A549 (cell line): ENCODE measurements at regions not wholly inside any gene's neighbourhood (a gene's known extent, or its start where the extent isn't known, plus 50 kb on each side); places are given as distances from the start of the nearest gene placed in this dataset.

Source experiments
- ATAC-seq, 2 experiments: fragments of 200-7000 bp in 1 of 2; fragments of >200 bp in 1 of 2; cut with Nextera tagmentation in 1 of 2; cut with Tn5 transposase in 1 of 2; 3 replicates each; pipeline versions ENCODE4 v1.8.0 to v1.9.1; 2018 to 2020; ENCODE audit warnings: mild to moderate bottlenecking in 1 of 2, moderate library complexity in 1 of 2
- CTCF ChIA-PET: fragments of 300-600 bp; sonication (Branson Sonifier 250); formaldehyde crosslinking; extraction: SDS; loops from one replicate; lab custom pipeline; 2021; ENCODE audit warnings: antibody characterized with exemption, inconsistent platforms; lab: Yijun Ruan, JAX
- POLR2A ChIA-PET: fragments of 350-600 bp; formaldehyde crosslinking; extraction: SDS; loops from one replicate; lab custom pipeline; 2021; ENCODE audit warnings: antibody characterized with exemption, inconsistent platforms; lab: Yijun Ruan, JAX
- DNase-seq, 2 experiments: peaks; one replicate each; pipeline versions ENCODE4 v3.0.0 to v3.0.0-alpha.2; 2011 to 2016; ENCODE audit warnings: low read depth in 1 of 2, low spot score in 1 of 2
- FAIRE-seq: peaks from 2 replicates; lab custom pipeline; 2011; peaks lifted over from hg19 to GRCh38; lab: Jason Lieb, UNC
- H3K27ac ChIP-seq, 2 experiments: fragments of >200 bp; sonication (Bioruptor Twin); formaldehyde crosslinking; 3 replicates each; pipeline ENCODE4 v1.5.1; 2016 to 2017
- H3K4me1 ChIP-seq: fragments of >200 bp; sonication (Bioruptor Twin); formaldehyde crosslinking; 3 replicates; pipeline ENCODE4 v1.6.1; 2016
- H3K4me2 ChIP-seq: fragments of >200 bp; sonication (Bioruptor Twin); formaldehyde crosslinking; 3 replicates; pipeline ENCODE4 v1.6.1; 2016
- H3K4me3 ChIP-seq: fragments of >200 bp; sonication (Bioruptor Twin); formaldehyde crosslinking; 3 replicates; pipeline ENCODE4 v1.5.1; 2016
- H3K9me3 ChIP-seq: fragments of >200 bp; sonication (Bioruptor Twin); formaldehyde crosslinking; 3 replicates; pipeline ENCODE4 v1.6.1; 2016
- CBX8 ChIP-seq: fragments of 200-600 bp; sonication (generic); IDR thresholded peaks from 2 replicates; pipeline ENCODE4 v1.6.1; 2016
- CEBPB ChIP-seq, 2 experiments: fragments of >200 bp in 1 of 2; sonication (Bioruptor Twin) in 1 of 2; formaldehyde crosslinking in 1 of 2; IDR thresholded peaks; 2 replicates each; pipeline ENCODE4 v1.6.1; 2012 to 2016
- CHD4 ChIP-seq: fragments of 200-600 bp; sonication (generic); IDR thresholded peaks from 2 replicates; pipeline ENCODE4 v1.6.1; 2016; ENCODE audit warnings: antibody characterized with exemption, mild to moderate bottlenecking, borderline replicate concordance
- CTCF ChIP-seq: fragments of >200 bp; sonication (Bioruptor Twin); formaldehyde crosslinking; IDR thresholded peaks from 3 replicates; pipeline ENCODE4 v1.5.1; 2016
- FOSL2 ChIP-seq, 2 experiments: fragments of 450-650 bp in 1 of 2; fragments of >200 bp in 1 of 2; sonication (Bioruptor Twin) in 1 of 2; formaldehyde crosslinking; IDR thresholded peaks; 2 replicates each; pipeline versions ENCODE4 v1.5.0 to v1.6.1; 2016 to 2020; ENCODE audit warnings: mild to moderate bottlenecking in 1 of 2, moderate library complexity in 1 of 2
- HDAC2 ChIP-seq: fragments of 200-600 bp; sonication (generic); IDR thresholded peaks from 2 replicates; pipeline ENCODE4 v1.6.1; 2016
- KDM1A ChIP-seq: fragments of 200-600 bp; sonication (generic); IDR thresholded peaks from 2 replicates; pipeline ENCODE4 v1.6.1; 2016; ENCODE audit warnings: low read depth, mild to moderate bottlenecking
- KDM5A ChIP-seq: fragments of 200-600 bp; sonication (generic); IDR thresholded peaks from 2 replicates; pipeline ENCODE4 v1.6.1; 2016; ENCODE audit warnings: antibody characterized with exemption, mild to moderate bottlenecking
- MAFK ChIP-seq: fragments of 450-650 bp; IDR thresholded peaks from 2 replicates; pipeline ENCODE4 v1.6.1; 2014; ENCODE audit not compliant: partially characterized antibody
- MAX ChIP-seq: IDR thresholded peaks from 2 replicates; pipeline ENCODE4 v1.6.1; 2012
- NFE2L2 ChIP-seq: fragments of 150-350 bp; conservative IDR thresholded peaks from 2 replicates; pipeline ENCODE4 v1.6.1; 2014; ENCODE audit warnings: low read length
- PBX3 ChIP-seq: IDR thresholded peaks from 2 replicates; pipeline ENCODE4 v1.6.1; 2012
- POLR2A ChIP-seq: IDR thresholded peaks from 2 replicates; pipeline ENCODE4 v1.6.1; 2012; ENCODE audit warnings: mild to moderate bottlenecking, low read length
- POLR2AphosphoS2 ChIP-seq: conservative IDR thresholded peaks from 2 replicates; pipeline ENCODE4 v1.6.1; 2012; ENCODE audit warnings: low read length, improper control_type of control experiment, inconsistent platforms
- RFX5 ChIP-seq: fragments of 450-650 bp; IDR thresholded peaks from 2 replicates; pipeline ENCODE4 v1.7.1; 2014; ENCODE audit warnings: antibody characterized with exemption, mild to moderate bottlenecking, moderate library complexity
- RNF2 ChIP-seq: fragments of 200-600 bp; sonication (generic); IDR thresholded peaks from 2 replicates; pipeline ENCODE4 v1.6.1; 2016; ENCODE audit warnings: low read depth, mild to moderate bottlenecking, antibody characterized with exemption, moderate library complexity, borderline replicate concordance
- TFCP2L1 ChIP-seq: fragments of 250-450 bp; sonication (Bioruptor Pico); IDR thresholded peaks from 2 replicates; pipeline ENCODE4 v1.5.0; 2021; ENCODE audit warnings: mild to moderate bottlenecking
- ZFP36 ChIP-seq: fragments of 450-650 bp; IDR thresholded peaks from 2 replicates; pipeline ENCODE4 v1.6.1; 2014; ENCODE audit warnings: borderline replicate concordance; ENCODE audit not compliant: partially characterized antibody
- ZSCAN20 ChIP-seq: fragments of 250-450 bp; sonication (Bioruptor Pico); IDR thresholded peaks from 2 replicates; pipeline ENCODE4 v1.8.0; 2022; ENCODE audit warnings: mild to moderate bottlenecking, moderate library complexity
- WGBS: methylation state at CpG from one replicate; pipeline ENCODE4 v1.1.6; 2017; ENCODE audit errors: missing lambda C conversion rate; 5-methylcytosine and 5-hydroxymethylcytosine counted together
- TF ChIP-seq, protein P1 (sequence below): fragments of 200-600 bp; sonication (generic); IDR thresholded peaks from 2 replicates; pipeline ENCODE4 v1.6.1; 2016; ENCODE audit warnings: antibody characterized with exemption, mild to moderate bottlenecking, moderate library complexity
- TF ChIP-seq, protein P2 (sequence below): fragments of 250-450 bp; sonication (Bioruptor Pico); IDR thresholded peaks from 2 replicates; pipeline ENCODE4 v1.5.0; 2020; ENCODE audit warnings: low read depth, mild to moderate bottlenecking, moderate library complexity

DNA sequence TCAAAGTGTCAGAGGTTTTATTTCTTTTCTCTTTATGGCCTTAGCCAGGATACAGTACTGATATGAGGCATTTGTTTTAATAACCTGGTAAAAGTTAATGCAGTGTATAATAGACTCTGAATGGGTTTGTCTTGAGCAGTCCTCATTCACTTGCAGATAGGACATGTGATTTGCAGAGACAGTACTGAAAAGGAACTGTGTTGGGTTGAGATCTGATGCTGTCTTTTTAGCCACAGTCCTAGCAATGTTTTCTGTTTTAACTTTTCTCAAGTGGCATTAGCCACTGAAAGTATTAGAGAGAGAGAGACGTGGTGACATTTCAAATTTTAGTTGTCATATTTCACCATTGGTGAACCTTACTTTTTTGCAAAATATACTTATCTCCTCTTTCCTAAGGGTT is 547.2 kb upstream of the MAN1A1 start:
- no peak overlapping the region for H3K4me2 ChIP-seq
- DNase-seq (no peak), ATAC-seq (no peak), FAIRE-seq (no peak)
- TF ChIP-seq CTCF (no peak), HDAC2 (no peak), ZFP36 (no peak), KDM5A (no peak), CHD4 (no peak), CEBPB (IDR thresholded peaks at IDR 0.05) (no peak)
- TF ChIP-seq, protein P1, sequence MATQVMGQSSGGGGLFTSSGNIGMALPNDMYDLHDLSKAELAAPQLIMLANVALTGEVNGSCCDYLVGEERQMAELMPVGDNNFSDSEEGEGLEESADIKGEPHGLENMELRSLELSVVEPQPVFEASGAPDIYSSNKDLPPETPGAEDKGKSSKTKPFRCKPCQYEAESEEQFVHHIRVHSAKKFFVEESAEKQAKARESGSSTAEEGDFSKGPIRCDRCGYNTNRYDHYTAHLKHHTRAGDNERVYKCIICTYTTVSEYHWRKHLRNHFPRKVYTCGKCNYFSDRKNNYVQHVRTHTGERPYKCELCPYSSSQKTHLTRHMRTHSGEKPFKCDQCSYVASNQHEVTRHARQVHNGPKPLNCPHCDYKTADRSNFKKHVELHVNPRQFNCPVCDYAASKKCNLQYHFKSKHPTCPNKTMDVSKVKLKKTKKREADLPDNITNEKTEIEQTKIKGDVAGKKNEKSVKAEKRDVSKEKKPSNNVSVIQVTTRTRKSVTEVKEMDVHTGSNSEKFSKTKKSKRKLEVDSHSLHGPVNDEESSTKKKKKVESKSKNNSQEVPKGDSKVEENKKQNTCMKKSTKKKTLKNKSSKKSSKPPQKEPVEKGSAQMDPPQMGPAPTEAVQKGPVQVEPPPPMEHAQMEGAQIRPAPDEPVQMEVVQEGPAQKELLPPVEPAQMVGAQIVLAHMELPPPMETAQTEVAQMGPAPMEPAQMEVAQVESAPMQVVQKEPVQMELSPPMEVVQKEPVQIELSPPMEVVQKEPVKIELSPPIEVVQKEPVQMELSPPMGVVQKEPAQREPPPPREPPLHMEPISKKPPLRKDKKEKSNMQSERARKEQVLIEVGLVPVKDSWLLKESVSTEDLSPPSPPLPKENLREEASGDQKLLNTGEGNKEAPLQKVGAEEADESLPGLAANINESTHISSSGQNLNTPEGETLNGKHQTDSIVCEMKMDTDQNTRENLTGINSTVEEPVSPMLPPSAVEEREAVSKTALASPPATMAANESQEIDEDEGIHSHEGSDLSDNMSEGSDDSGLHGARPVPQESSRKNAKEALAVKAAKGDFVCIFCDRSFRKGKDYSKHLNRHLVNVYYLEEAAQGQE = no peak
- H3K4me1 ChIP-seq = no peaks in the 10 kb centered on the region
- WGBS = 5% methylated on average over 1 of the region's 1 CpG
- no peak overlapping the region for H3K4me3 ChIP-seq
- CTCF ChIA-PET = no interaction called here
- H3K9me3 ChIP-seq = no peaks in the 10 kb centered on the region
- H3K27ac ChIP-seq = no peak overlapping the region
- POLR2A ChIA-PET = no interaction called here

GRCh38 chr6:119895626-119896025 is 546.1 kb upstream of the MAN1A1 start:
- CTCF ChIA-PET = no interaction called here
- POLR2A ChIA-PET = no interaction called here
- Histone ChIP-seq H3K27ac (no peak overlapping the region), H3K9me3 (no peaks in the 10 kb centered on the region), H3K4me1 (no peaks in the 10 kb centered on the region), H3K4me3 (no peak overlapping the region), H3K4me2 (no peak overlapping the region)
- DNase-seq (no peak), ATAC-seq (no peak), FAIRE-seq (no peak)
- no peak for TF ChIP-seq MAX
- no peak for TF ChIP-seq RFX5
- TF ChIP-seq PBX3 = no peak
- TF ChIP-seq FOSL2 (IDR thresholded peaks at IDR 0.05) = no peak
- TF ChIP-seq FOSL2 (CRISPR knock-in tag; IDR thresholded peaks at IDR 0.05) = no peak
- TF ChIP-seq CBX8 = no peak
- no peak for TF ChIP-seq MAFK
- WGBS = 19% methylated on average over 2 of the region's 2 CpGs

GRCh38 chr6:119894811-119895210 is 545.2 kb upstream of the MAN1A1 start:
- ATAC-seq = no peak
- CTCF ChIA-PET = no interaction called here

More at GRCh38 chr6:119894811-119895210, 545.2 kb upstream of the MAN1A1 start:
- Histone ChIP-seq H3K27ac (no peak overlapping the region), H3K9me3 (no peaks in the 10 kb centered on the region), H3K4me1 (no peaks in the 10 kb centered on the region), H3K4me3 (no peak overlapping the region), H3K4me2 (no peak overlapping the region)
- DNase-seq (no peak), FAIRE-seq (no peak)
- POLR2A ChIA-PET = no interaction called here
- TF ChIP-seq RNF2 = no peak
- no peak for TF ChIP-seq KDM1A
- TF ChIP-seq POLR2AphosphoS2 = no peak
- TF ChIP-seq MAFK = no peak
- TF ChIP-seq NFE2L2 = no peak
- TF ChIP-seq ZSCAN20 = no peak
- TF ChIP-seq, protein P2, sequence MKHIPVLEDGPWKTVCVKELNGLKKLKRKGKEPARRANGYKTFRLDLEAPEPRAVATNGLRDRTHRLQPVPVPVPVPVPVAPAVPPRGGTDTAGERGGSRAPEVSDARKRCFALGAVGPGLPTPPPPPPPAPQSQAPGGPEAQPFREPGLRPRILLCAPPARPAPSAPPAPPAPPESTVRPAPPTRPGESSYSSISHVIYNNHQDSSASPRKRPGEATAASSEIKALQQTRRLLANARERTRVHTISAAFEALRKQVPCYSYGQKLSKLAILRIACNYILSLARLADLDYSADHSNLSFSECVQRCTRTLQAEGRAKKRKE = no peak
- TF ChIP-seq RFX5 = no peak
- no peak for TF ChIP-seq POLR2A
- no peak for TF ChIP-seq TFCP2L1
- TF ChIP-seq PBX3 = no peak
